ENCODE measurements at regions not wholly inside any gene's neighbourhood (a gene's known extent, or its start where the extent isn't known, plus 50 kb on each side); places are given as distances from the start of the nearest gene placed in this dataset.

DNA sequence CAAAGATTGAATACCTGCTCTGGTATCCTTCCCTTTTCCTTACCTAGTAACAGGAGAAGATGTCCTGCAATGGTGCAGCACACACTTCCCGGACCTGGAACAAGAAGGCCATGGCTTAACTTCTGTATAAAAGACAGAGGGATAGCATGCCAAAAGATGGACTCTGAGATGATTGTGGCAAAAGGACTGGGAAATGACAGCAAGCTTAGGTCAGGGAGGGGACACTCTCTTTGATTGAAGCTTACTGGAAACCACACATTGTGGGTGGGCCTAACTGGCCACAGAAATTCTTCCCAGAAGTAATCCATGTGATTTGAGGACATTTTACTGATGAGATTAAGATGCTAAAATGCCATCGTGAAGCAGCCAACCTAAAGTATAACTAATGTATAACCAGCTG lies 71.0 kb upstream of the OTUD4 start:
- TF ChIP-seq, protein P1, sequence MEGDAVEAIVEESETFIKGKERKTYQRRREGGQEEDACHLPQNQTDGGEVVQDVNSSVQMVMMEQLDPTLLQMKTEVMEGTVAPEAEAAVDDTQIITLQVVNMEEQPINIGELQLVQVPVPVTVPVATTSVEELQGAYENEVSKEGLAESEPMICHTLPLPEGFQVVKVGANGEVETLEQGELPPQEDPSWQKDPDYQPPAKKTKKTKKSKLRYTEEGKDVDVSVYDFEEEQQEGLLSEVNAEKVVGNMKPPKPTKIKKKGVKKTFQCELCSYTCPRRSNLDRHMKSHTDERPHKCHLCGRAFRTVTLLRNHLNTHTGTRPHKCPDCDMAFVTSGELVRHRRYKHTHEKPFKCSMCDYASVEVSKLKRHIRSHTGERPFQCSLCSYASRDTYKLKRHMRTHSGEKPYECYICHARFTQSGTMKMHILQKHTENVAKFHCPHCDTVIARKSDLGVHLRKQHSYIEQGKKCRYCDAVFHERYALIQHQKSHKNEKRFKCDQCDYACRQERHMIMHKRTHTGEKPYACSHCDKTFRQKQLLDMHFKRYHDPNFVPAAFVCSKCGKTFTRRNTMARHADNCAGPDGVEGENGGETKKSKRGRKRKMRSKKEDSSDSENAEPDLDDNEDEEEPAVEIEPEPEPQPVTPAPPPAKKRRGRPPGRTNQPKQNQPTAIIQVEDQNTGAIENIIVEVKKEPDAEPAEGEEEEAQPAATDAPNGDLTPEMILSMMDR (IDR thresholded peaks at IDR 0.05; ENCODE audit: low read depth, low read length): no peak
- Histone ChIP-seq H3K27ac (ENCODE audit: low read depth, low read length) (no peak overlapping the region), H3K4me3 (ENCODE audit: low read depth, low read length) (no peak overlapping the region), H3K9me3 (ENCODE audit: control insufficient read depth, insufficient read depth, low read length) (no peaks in the 10 kb centered on the region), H3K27me3 (ENCODE audit: control insufficient read depth, insufficient read depth, low read length) (peaks cover 22% of the 10 kb centered on the region)
- DNase-seq (ENCODE audit: low read depth, low spot score): no peak
- POLR2A ChIA-PET: no interaction called here
- CTCF ChIA-PET: interaction anchor here (0.9 to 1.1 kb wide), 2 partner anchors 306 to 358 kb away, joined by 3 read pairs; no protein-coding TSS in a partner anchor

DNA sequence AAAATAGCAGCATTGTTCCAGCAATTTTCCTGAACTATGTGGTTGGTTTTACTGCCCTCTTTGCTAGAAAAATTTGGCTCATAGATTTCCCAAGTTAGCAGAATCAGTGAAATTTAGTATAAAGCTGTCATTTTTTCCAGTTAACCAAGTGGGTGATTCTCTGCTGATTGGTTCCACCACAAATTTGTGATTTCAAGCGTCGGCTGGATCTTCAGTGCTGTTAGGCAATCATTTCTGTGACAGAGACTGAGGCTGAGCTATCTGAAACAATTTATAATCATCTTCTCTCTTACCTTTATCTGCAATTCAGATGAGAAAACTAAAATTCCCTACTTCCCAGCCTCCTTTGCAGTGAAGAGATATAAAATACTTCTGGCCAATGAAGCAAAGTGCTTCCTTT lies 68.6 kb upstream of the OTUD4 start:
- Histone ChIP-seq H3K9me3 (ENCODE audit: control insufficient read depth, insufficient read depth, low read length) (no peaks in the 10 kb centered on the region), H3K4me3 (ENCODE audit: low read depth, low read length) (no peak overlapping the region), H3K27ac (ENCODE audit: low read depth, low read length) (no peak overlapping the region), H3K27me3 (ENCODE audit: control insufficient read depth, insufficient read depth, low read length) (peaks cover 20% of the 10 kb centered on the region)
- POLR2A ChIA-PET: no interaction called here
- TF ChIP-seq, protein P1 (IDR thresholded peaks at IDR 0.05; ENCODE audit: low read depth, low read length): no peak
- CTCF ChIA-PET: interaction anchor here (0.7 to 1.5 kb wide), 2 partner anchors 15 to 32 kb away, joined by 3 to 7 read pairs; no protein-coding TSS in a partner anchor
- no peak for DNase-seq (ENCODE audit: low read depth, low spot score)

- ChIA-PET POLR2A (no interaction called here), CTCF (interaction anchor here (0.7 to 1.5 kb wide), 2 partner anchors 11 to 15 kb away, joined by 3 to 7 read pairs; no protein-coding TSS in a partner anchor)
- Histone ChIP-seq H3K4me3 (ENCODE audit: low read depth, low read length) (no peak overlapping the region), H3K9me3 (ENCODE audit: control insufficient read depth, insufficient read depth, low read length) (no peaks in the 10 kb centered on the region), H3K27ac (ENCODE audit: low read depth, low read length) (no peak overlapping the region), H3K27me3 (ENCODE audit: control insufficient read depth, insufficient read depth, low read length) (peaks cover 23% of the 10 kb centered on the region)
- TF ChIP-seq, protein P1 (IDR thresholded peaks at IDR 0.05; ENCODE audit: low read depth, low read length): no peak
- DNase-seq (ENCODE audit: low read depth, low spot score): no peak
Measured at GRCh38 chr4:145248502-145248901, 68.1 kb upstream of the OTUD4 start.

GRCh38 chr4:145234091-145234706 lies 53.8 kb upstream of the OTUD4 start:
- POLR2A ChIA-PET: interaction anchor here (0.7 kb wide), 1 partner anchor 98 kb away, joined by 6 read pairs; no protein-coding TSS in a partner anchor
- H3K27ac ChIP-seq (ENCODE audit: low read depth, low read length): no peak overlapping the region

More at GRCh38 chr4:145234091-145234706, 53.8 kb upstream of the OTUD4 start:
- Histone ChIP-seq H3K27me3 (ENCODE audit: control insufficient read depth, insufficient read depth, low read length) (no peaks in the 10 kb centered on the region), H3K4me3 (ENCODE audit: low read depth, low read length) (no peak overlapping the region), H3K9me3 (ENCODE audit: control insufficient read depth, insufficient read depth, low read length) (no peaks in the 10 kb centered on the region)
- DNase-seq (ENCODE audit: low read depth, low spot score): peak; percentile 34
- CTCF ChIA-PET: interaction anchor here (0.6 to 4.8 kb wide), 30 partner anchors 10 to 702 kb away, joined by 3 to 58 read pairs (median 4); partner anchors contain the start of gene MMAA
- TF ChIP-seq, protein P1 (IDR thresholded peaks at IDR 0.05; ENCODE audit: low read depth, low read length): peak; percentile 95
